DND-41 (cell line): ENCODE measurements at regions not wholly inside any gene's neighbourhood (a gene's known extent, or its start where the extent isn't known, plus 50 kb on each side); places are given as distances from the start of the nearest gene placed in this dataset.

Experiments used
- ATAC-seq: fragments of 200-7000 bp; cut with Tn5 transposase; 3 replicates; pipeline ENCODE4 v1.9.1; 2021; ENCODE audit warnings: low read depth; ENCODE audit not compliant: insufficient read depth
- DNase-seq: peaks from one replicate; pipeline ENCODE4 v3.0.0-alpha.2; 2020
- H2AFZ ChIP-seq: 2 replicates; pipeline ENCODE4 v1.6.0; 2012; ENCODE audit warnings: low read depth, low read length
- H3K27ac ChIP-seq: 2 replicates; pipeline ENCODE4 v1.5.1; 2012; ENCODE audit warnings: low read length, inconsistent platforms
- H3K27me3 ChIP-seq: fragments of 200-600 bp; sonication (generic); 2 replicates; pipeline ENCODE4 v1.6.0; 2012; ENCODE audit warnings: low read length, mild to moderate bottlenecking, inconsistent platforms; ENCODE audit not compliant: insufficient read depth, poor library complexity
- H3K36me3 ChIP-seq: 2 replicates; pipeline ENCODE4 v1.5.1; 2012; ENCODE audit warnings: low read length, inconsistent platforms; ENCODE audit not compliant: insufficient read depth
- H3K4me1 ChIP-seq: 2 replicates; pipeline ENCODE4 v1.5.1; 2012; ENCODE audit warnings: mild to moderate bottlenecking, low read length; ENCODE audit not compliant: insufficient read depth
- H3K4me2 ChIP-seq: 2 replicates; pipeline ENCODE4 v1.6.0; 2012; ENCODE audit warnings: mild to moderate bottlenecking, moderate library complexity, low read length, inconsistent platforms; ENCODE audit not compliant: insufficient read depth
- H3K4me3 ChIP-seq, 2 experiments: fragments of 200-600 bp in 1 of 2; shearing (Covaris generic) in 1 of 2; 2 replicates each; pipeline ENCODE4 v1.5.1; 2012 to 2016; ENCODE audit warnings: inconsistent platforms in 2 of 2, low read length in 2 of 2, mild to moderate bottlenecking in 2 of 2, low read depth in 1 of 2, moderate library complexity in 1 of 2
- H3K79me2 ChIP-seq: 2 replicates; pipeline ENCODE4 v1.6.0; 2012; ENCODE audit warnings: low read length, inconsistent platforms; ENCODE audit not compliant: insufficient read depth
- H3K9ac ChIP-seq: 2 replicates; pipeline ENCODE4 v1.6.0; 2012; ENCODE audit warnings: low read depth, mild to moderate bottlenecking, inconsistent platforms, low read length, moderate library complexity
- H3K9me3 ChIP-seq: 2 replicates; pipeline ENCODE4 v1.5.1; 2012; ENCODE audit warnings: low read length, moderate library complexity, mild to moderate bottlenecking, inconsistent platforms; ENCODE audit not compliant: insufficient read depth, severe bottlenecking
- H4K20me1 ChIP-seq: 2 replicates; pipeline ENCODE4 v1.6.0; 2012; ENCODE audit warnings: low read length; ENCODE audit not compliant: insufficient read depth
- CTCF ChIP-seq: IDR thresholded peaks from 2 replicates; pipeline ENCODE4 v1.5.1; 2012; ENCODE audit warnings: borderline replicate concordance, low read length, moderate library complexity, mild to moderate bottlenecking; ENCODE audit not compliant: poor library complexity, severe bottlenecking; ENCODE audit errors: extremely low read depth
- EZH2 ChIP-seq: IDR thresholded peaks from 3 replicates; pipeline ENCODE4 v1.6.1; 2012; ENCODE audit warnings: borderline replicate concordance, low read depth, mild to moderate bottlenecking, moderate library complexity, low read length, inconsistent platforms; ENCODE audit not compliant: severe bottlenecking

DNA sequence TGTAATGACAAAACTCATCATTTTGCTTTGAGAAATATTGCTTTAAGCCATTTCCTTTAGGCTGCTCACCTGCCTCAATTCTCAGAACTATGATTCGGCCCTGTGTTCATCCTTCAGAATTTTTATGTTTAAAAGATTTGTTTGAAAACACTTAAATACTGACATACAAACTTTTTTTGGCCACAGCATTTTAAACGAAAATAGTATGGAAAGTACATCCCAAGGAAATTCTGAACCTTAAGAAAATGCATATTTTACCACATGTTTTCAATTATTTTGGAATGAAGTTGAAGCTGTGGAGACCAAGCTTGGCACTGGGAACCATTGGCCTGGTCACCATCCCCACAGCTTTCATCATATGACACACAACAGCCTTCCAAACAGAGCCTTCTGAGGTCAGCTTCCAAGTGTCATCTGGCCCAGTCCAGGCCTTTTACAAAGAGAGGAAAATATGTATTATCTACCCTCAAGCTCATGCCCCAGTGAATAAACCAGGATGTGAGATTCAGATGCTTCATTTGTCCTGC is 83.3 kb downstream of the SOD2 start:
- no peak for ATAC-seq
- H3K36me3 ChIP-seq = no peaks in the 10 kb centered on the region
- no peak for DNase-seq
- peaks cover 3% of the 10 kb centered on the region for H3K9me3 ChIP-seq
- H3K9ac ChIP-seq = no peak overlapping the region
- H3K4me1 ChIP-seq = no peaks in the 10 kb centered on the region
- no peaks in the 10 kb centered on the region for H4K20me1 ChIP-seq
- no peak overlapping the region for H2AFZ ChIP-seq
- no peak overlapping the region for H3K4me2 ChIP-seq
- H3K27ac ChIP-seq = no peak overlapping the region
- TF ChIP-seq CTCF (no peak), EZH2 (no peak)
- no peaks in the 10 kb centered on the region for H3K79me2 ChIP-seq
- H3K4me3 ChIP-seq = no peak overlapping the region
- no peaks in the 10 kb centered on the region for H3K27me3 ChIP-seq

- Histone ChIP-seq H3K27ac (no peak overlapping the region), H3K4me3 (no peak overlapping the region), H3K4me2 (no peak overlapping the region), H3K9ac (no peak overlapping the region), H4K20me1 (no peaks in the 10 kb centered on the region), H2AFZ (no peak overlapping the region), H3K9me3 (peaks cover 2% of the 10 kb centered on the region), H3K79me2 (no peaks in the 10 kb centered on the region), H3K4me1 (no peaks in the 10 kb centered on the region), H3K36me3 (no peaks in the 10 kb centered on the region), H3K27me3 (no peaks in the 10 kb centered on the region)
- no peak for DNase-seq
- peak; percentile 24; the same call in 1 of the 3 replicates for ATAC-seq
- TF ChIP-seq CTCF (peak; percentile 40), EZH2 (no peak)
Observed at GRCh38 chr6:159608961-159609651, 83.9 kb downstream of the SOD2 start.

GRCh38 chr6:159606786-159607185 is 86.3 kb downstream of the SOD2 start:
- H3K4me3 ChIP-seq = no peak overlapping the region
- peaks cover 6% of the 10 kb centered on the region for H3K27me3 ChIP-seq
- no peak overlapping the region for H2AFZ ChIP-seq
- no peaks in the 10 kb centered on the region for H4K20me1 ChIP-seq
- H3K9ac ChIP-seq = no peak overlapping the region
- ATAC-seq = no peak
- no peak for DNase-seq
- no peak overlapping the region for H3K4me2 ChIP-seq
- H3K79me2 ChIP-seq = no peaks in the 10 kb centered on the region
- TF ChIP-seq CTCF (no peak), EZH2 (no peak)
- peaks cover 15% of the 10 kb centered on the region for H3K4me1 ChIP-seq
- H3K36me3 ChIP-seq = no peaks in the 10 kb centered on the region
- no peaks in the 10 kb centered on the region for H3K9me3 ChIP-seq
- no peak overlapping the region for H3K27ac ChIP-seq
